NCI-H748 treated with DMSO at 0.1 percent for 48 hours (cell line): ENCODE measurements at regions not wholly inside any gene's neighbourhood (a gene's known extent, or its start where the extent isn't known, plus 50 kb on each side); places are given as distances from the start of the nearest gene placed in this dataset.

Source experiments
- DNase-seq: peaks from one replicate; lab custom pipeline; 2025; lab: John Stamatoyannopoulos, UW

DNA sequence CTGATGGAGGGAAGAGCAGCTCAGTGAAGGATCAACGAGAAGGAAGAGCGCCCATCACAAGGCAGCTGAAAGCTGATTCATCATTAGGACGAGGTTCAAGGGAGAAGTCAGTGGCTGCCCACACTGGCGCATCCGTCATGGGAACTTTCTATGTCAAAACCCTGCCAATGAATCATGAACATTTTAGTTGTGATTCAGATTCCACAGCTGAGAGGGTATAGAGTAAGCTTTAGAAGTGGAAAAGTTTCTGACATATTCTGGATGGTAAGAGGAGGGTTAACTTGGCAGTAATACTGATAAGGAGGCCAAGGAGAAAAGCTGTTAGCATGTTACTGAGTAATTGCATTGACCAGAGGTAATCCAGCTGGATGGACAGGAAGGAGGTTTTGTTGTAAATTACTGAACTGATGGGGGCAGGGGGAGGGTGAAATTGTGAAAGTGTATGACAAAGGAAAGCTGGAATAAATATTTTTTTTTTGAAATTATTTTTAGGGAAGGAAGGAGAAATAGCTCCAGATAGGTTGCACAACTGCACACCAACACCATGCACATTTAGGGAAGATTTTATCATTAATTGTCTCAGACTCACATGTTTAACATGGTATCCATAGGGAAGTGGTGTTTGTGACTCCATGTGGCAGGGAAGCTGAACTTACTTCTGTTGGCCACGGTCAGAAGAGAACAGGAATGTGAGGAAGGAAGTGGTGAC lies 78.3 kb upstream of the NRP1 start:
- DNase-seq: no peak

DNA sequence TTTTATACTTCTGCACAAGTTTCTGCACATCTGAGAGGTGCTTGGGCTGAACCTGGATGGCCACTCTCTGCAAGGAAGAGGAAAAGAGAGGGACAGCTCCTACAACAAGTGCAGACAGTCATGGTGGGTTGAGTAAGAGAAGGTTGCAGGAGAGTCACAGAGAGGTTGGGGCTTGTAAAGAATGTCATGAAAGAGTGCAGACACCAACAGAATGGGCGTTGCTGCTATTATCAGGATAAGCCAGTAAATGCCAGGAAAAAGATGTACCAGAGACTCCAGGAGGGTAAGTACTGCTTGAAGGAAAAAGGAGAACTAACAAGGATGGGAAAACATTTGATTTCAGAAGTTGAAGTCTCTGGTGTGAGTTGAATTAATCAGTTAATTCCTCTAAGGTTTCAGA lies 77.8 kb upstream of the NRP1 start:
- DNase-seq: no peak

DNA sequence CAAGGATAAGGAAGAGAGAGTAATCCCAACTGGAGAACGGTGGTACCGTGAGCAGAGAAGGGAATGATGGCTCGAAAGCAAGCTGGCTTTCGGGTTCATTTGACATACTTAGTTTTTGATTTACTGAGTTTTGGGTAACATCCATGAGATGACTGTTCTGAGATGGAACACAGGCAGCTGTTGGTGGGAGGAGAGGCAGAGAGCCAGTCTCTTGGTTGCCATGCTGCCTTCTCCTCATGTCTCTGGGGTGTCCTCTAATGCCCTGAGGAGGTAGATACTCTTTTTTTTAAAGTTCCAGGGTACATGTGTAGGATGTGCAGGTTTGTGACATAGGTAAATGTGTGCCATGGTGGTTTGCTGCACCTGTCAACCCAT lies 76.4 kb upstream of the NRP1 start:
- DNase-seq: no peak

DNA sequence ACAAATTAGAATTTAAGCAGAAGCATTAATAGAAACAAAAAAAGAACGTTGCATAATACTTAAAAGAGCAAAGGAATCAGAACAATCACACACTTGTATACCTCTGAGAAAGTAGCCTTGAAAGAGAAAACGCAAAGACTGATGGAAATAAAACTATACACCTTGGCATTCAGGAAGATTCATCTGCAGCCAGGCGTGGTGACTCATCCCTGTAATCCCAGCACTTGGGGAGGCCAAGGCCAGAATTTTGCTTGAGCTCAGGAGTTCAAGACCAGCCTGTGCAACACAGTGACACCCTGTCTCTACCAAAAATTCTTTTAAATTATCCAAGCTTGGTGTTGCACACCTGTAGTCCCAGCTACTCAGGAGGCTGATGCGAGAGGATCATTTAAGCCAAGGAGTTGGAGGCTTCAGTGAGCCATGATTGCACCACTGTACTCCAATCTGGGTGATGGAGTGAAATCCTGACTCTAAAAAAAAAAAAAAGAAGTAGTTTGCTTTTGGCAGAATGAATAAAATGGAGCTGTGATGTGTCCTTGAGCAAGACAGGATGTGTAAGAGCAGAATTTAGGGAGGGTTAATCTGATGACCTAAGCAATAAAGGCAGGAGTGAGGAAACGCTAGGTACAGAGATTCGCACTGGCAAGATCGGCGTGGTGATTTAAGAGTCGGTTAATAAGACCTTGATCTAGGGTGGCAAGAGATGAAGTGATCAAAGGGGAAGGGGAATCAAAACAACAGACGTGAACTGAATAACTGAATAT lies 75.8 kb upstream of the NRP1 start:
- DNase-seq: no peak

DNA sequence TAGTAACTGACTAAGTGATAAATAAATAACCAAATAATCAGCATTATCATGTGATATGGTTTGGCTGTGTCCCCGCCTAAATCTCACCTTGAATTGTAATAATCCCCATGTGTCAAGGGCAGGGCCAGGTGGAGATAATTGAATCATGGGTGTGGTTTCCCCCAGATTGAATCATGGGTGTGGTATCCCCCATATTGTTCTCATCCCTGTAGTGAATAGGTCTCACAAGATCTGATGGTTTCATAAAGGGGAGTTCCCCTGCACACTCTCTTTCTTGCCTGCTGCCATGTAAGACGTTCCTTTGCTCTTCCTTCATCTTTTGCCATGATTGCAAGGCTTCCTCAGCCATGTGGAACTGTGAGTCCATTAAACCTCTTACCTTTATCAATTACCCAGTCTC lies 72.1 kb upstream of the NRP1 start:
- DNase-seq: no peak

DNA sequence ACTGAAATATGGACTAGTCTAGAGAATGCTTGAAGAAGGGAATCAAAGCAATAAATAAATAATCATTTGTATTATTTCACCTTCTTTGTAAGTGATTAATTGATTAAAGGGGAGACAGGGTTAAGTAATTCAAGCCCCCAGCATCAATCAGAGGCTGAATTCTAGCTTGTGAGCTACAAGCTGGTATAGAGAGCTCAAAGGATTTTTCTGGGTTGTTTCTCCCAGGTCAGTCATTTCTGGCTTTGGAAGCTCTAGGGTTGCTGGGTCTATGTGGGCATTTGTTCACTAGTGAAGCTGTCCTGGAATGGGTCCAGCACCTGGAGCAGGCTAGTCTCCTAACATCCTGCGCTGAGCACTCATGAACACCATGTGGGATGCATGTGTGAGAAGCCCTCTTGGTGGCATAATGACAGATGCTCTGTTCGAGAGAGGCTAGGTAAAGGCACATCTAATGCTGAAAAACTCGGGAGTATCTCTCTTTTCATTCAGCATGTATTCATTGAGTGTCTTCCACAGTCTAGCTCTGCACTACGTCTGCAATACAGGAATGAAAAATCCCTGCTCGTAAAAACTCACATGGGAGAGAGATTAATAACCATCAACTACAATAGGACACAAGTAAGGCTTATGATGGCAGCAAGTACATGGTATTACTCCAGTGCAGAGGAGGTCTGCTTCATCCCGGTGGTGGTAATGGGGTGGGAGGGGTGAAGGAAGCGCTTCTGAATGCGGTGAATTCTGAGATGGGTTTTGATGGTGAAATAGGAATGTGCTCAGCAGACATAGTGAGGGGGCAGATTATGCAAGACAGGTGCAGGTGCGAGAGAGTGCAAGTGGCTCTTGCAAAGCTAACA lies 68.0 kb upstream of the NRP1 start:
- no peak for DNase-seq

DNA sequence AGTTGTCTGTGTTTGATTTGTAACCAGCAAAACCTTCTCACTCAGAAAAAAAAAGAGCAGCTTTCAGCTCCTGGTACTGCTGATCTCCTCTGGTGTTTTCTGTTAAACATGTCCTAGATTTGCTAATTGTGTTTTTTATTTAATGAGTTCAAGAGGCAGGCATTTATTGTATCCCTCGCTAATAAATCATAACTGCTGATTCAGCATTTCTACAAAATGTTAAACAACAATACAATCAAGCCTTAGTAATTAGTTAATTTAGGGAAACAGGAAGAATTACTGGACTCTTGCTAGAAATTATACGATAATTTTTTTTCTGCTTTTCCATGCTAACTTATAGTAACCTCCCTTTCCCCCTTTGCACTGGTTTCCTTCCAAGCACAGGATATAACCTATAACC lies 66.8 kb upstream of the NRP1 start:
- DNase-seq: no peak

DNA sequence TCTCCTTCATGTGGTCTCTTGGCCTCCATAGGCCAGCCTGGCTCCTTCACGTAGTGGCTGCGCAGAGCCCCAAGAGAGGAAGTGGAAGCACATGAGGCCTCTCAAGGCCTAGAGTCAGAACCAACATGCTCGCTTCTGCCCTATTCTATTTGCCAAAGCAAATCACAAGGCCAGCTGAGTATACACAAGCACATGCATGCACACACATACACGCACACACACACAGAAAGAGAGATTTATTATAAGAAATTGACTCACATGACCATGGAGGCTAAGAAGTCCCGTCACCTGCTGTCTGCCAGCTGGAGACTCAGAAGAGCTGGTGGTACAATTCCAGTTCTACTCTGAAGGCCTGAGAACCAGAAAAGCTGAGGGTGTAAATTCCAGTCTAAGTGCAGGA lies 64.3 kb upstream of the NRP1 start:
- no peak for DNase-seq

DNA sequence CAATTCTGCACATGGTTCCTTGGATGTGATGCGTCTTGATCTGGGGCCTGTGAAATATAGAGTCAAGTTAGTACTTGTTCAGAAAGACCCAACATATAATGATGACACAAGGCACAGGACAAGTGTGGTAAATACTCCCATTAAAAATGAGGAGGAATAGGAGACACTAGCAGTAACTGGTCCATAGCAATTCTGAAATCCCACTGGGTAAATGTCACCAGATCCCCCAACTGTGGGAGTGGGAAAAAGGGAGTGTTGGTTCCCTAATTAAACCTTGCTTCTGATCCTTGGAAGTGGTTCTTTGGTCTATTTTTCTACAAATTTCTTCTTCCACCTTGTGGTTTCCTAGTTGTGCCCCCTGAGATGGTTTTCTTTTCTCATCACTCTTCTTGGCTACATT lies 62.5 kb upstream of the NRP1 start:
- DNase-seq: no peak

DNA sequence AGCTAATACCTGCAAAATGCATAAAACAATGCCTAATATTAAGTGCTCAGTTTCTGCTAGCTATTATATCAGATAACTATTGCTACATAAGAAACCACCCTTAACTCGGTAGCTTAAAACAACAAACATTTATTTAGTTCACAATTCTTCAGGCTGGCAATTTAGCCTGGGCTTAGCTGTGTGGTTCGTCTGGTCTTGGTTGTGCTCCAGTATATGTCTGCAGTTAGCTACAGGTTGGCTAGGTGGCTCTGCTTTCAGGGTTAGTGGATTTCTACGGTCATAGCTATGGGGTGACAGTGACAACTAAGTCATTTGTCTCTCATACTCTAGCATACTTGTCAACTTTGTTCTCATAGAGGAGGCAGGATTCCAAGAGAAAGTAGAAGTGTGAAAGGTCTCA lies 61.8 kb upstream of the NRP1 start:
- no peak for DNase-seq

DNA sequence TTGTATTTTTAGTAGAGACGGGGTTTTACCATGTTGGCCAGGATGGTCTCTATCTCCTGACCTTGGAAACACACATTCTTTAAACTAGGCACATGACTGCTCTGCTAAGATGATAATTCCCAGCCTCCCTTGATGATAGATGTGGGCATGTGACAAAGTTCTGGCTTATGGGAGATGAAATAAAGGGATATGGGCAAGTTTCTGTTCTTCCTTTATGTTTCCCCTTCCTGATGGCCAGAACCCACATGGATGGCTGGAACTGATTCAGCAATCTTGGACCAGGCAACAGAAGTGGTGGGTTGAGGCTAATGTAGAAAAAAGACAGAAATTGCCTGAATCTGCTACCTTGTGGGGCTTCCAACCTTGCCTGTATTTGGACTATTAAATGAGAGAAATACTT lies 60.7 kb upstream of the NRP1 start:
- no peak for DNase-seq

DNA sequence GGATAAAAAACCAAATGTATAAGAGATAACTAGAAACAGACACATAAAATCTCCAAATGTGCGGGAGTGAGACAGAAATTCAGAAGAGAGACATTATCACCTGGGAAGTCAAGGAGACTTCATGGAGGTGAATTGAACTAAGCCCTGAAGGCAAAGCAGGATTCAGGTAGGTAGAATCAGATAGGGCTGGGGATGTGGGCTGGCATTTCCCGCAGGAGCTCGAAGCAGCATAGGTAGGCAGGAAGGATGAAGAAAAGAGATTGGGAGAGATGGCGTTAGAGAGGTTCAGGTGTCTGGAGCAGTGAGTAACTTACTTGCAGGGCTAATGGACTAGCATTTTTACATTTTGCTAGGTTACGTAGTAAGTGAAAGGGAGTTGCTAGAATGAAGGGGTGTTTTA lies 58.2 kb upstream of the NRP1 start:
- no peak for DNase-seq

DNA sequence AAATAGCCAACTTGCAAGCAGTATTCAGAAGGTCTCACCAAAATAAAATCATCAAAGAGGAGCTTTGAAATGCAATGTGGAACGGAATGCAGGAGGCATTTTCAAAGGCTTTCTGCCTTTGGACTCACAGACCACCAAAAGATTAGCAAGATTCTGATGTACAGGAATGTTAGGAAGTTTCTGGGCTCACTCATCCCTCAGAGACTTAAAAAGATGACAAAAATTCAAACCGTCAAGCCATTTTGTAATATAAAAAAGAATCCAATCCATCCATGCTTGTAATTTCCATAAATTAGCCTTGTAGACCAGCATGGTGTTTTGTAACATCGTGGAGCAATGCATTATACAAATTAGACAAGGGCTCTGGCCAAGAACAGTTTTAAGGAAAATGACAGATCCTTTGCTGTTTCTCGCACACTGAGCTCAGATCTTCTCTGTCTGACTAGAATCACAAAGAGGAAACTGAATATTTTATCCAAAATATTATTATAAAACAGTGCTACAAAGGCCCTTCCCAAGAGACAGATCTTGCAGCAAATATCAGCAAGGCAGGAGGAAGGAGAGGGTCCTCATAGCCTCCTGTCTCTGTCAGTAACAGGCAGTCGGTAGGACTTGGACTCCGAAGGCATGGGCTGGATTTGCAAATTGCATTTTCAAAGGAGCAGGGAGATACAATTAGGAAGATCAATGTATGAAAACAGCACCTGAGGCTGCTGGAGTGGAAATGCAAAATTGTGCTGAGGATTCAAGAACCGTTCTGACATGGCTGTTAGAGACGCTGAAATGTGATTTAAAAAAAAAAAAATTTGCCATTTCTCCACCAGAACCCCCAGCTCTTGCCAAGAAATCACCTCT lies 57.4 kb upstream of the NRP1 start:
- DNase-seq: no peak

DNA sequence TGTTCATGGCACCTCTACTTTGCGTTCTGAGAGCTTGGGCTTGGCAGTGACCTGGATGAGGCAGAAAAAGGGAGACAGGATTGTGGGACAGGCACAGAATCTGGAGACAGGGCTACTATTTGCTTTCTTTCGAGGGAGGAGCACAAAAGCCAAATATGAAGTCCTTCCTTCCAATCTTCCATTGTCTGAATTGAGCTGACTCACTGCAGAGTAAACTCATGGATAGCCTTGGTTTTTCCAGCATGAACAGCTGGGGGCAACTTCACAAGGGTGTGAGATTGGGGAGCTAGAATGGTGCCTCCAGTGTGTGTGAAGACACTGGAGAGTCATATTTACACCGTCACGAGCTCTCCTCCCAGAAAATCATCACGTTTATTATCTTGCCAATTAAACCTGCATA lies 55.6 kb upstream of the NRP1 start:
- no peak for DNase-seq

DNA sequence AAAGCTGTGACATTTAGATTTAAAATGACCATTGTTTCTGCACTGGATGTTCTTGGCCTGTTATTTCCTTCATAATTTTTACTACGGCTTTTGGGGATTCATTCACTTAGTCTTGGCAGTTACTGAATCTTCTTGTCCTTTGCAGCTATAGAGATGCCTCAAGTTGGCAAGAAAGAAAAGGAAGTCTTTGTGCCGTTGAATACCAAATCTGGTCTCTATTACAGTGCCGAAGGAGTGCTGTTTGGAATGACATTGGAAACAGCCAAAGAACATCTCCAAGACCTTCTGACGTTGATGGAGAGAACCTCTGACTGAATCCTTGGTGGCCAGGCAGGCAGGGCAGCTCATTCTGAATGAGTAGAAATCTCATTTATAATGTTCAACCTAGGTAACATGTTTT lies 54.3 kb upstream of the NRP1 start:
- no peak for DNase-seq

DNA sequence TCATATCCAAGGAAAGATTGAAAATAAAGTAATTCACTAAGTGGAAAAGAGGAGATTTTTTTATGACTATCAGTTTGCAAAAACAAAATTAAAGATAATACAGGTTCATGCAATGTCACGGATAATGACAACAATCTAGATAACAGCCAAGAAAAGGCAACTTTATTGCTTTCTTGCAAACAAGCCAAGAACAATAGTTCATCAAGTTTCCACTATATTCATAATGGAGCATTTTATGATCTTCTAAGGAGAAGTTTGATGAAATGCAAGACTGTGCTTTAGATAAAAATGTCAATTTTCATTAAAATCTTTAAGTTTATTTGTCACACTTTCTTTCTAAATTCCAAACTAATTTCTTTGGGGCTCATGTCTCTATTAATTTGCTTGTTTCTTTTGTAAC lies 53.9 kb upstream of the NRP1 start:
- no peak for DNase-seq

DNA sequence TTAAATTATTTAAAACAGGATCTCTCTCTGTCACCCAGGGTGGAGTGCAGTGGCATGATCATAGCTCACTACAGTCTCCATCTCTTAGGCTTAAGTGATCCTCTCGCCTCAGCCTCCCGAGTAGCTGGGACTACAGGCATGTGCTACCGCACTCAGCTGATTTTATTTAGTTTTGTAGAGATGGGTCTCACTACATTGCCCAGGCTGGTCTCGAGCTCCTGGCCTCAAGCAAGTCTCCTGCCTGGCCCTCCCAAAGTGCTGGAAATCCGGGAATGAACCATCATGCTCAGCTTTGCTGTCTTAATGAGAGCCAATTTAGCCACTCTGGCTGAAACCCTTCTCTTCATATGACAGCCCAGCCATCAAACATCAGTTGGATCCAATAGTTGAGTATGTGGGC lies 53.3 kb upstream of the NRP1 start:
- DNase-seq: no peak

DNA sequence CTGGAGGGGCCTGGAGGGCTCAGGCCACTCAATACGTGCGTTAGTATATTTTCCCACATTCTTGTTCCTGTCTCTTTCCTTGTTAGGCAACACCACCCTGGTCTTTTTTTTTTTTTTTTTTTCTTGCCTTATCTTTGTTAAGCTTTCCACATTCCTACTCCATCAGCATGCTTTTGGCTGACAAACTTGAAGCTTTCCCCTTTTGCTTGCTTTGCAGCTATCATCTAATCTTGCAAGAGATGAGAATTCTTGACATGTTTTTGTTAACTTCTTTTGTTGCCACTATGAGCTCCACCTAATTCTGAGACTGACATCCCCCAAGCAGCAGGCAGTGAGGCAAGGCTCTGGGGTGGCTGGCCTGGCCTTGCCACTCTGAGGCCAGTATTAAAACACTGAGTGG lies 52.5 kb upstream of the NRP1 start:
- no peak for DNase-seq

DNA sequence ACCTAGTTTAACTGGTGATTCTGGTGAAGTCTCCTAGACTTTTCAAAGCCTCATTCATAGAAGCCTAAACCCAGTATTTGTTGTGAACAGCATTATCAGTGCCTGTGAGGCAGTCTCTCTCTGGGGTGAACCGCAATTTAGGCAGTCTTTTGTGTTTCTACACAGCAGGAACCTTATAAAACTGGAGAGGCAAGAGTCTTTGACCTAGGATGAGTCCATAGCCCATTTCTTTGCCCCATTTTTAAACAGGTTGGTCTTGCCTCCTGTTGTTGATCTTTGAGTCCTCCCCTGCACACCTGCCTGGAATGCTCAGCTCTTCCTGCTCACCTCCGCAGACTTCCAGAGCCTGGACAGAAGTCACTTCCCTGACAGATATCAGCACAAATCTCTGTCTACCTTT lies 51.2 kb upstream of the NRP1 start:
- no peak for DNase-seq

DNA sequence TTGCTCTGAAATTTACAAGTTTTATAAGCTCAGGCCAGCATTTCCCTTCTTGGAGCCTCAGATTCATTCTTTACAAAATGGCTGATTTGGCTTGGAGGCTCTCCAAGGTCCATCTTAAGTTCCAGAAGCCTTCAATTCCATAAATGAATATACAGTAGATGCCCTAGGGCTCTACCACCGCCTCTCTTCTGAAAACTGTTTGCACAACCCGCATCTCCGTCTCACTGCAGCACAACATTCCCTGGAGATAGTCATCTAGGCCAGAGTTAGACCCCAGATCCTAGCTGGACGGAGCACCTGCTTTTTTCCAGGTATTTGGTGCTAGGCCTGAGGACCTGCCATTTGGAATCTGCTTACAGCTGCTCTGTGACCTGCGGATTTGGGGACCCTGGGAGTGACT lies 50.5 kb upstream of the NRP1 start:
- DNase-seq: no peak
